Right atrium auricular region (tissue), 2 donors: ENCODE measurements at regions not wholly inside any gene's neighbourhood (a gene's known extent, or its start where the extent isn't known, plus 50 kb on each side); places are given as distances from the start of the nearest gene placed in this dataset.

Experiments
- DNase-seq: peaks from one replicate; pipeline ENCODE4 v3.0.0-alpha.2; 2019; ENCODE audit warnings: low spot score
- H3K27ac ChIP-seq, 2 donors: fragments of 200-600 bp; sonication (generic); 1 replicate in 1 of 2; 2 replicates in 1 of 2; pipeline ENCODE4 v1.5.1; 2016 to 2019
- H3K27me3 ChIP-seq, 2 donors: fragments of 200-600 bp; sonication (generic); one replicate each; pipeline versions ENCODE4 v1.5.1 to v1.6.0; 2017 to 2019
- H3K36me3 ChIP-seq: fragments of 200-600 bp; sonication (generic); one replicate; pipeline ENCODE4 v1.5.1; 2016
- H3K4me1 ChIP-seq, 2 donors: fragments of 200-600 bp; sonication (generic); one replicate each; pipeline versions ENCODE4 v1.5.1 to v1.6.0; 2017 to 2019
- H3K4me3 ChIP-seq, 2 donors: fragments of 200-600 bp; sonication (generic); 1 replicate in 1 of 2; 2 replicates in 1 of 2; pipeline ENCODE4 v1.5.1; 2017 to 2019; ENCODE audit warnings: mild to moderate bottlenecking in 1 of 2, moderate library complexity in 1 of 2
- H3K9me3 ChIP-seq, 2 donors: fragments of 200-600 bp; sonication (generic); one replicate each; pipeline ENCODE4 v1.5.1; 2019
- CTCF ChIP-seq, 2 donors: fragments of 200-600 bp; sonication (generic); IDR thresholded peaks; one replicate each; pipeline ENCODE4 v1.5.1; 2019; ENCODE audit warnings: antibody characterized with exemption in 2 of 2

GRCh38 chr10:69721690-69722310 lies 79.9 kb upstream of the COL13A1 start:
- H3K4me1 ChIP-seq: peaks cover 0 to 8% of the 10 kb centered on the region in 2 donors
- H3K4me3 ChIP-seq: no peak overlapping the region
- H3K27me3 ChIP-seq: no peaks in the 10 kb centered on the region
- TF ChIP-seq CTCF (IDR thresholded peaks at IDR 0.05): no peak
- H3K36me3 ChIP-seq: no peaks in the 10 kb centered on the region
- peak overlapping the region; percentile 71 to 82 for H3K27ac ChIP-seq
- DNase-seq: no peak
- H3K9me3 ChIP-seq: peaks cover 0 to 8% of the 10 kb centered on the region in 2 donors

GRCh38 chr10:69723653-69724052 lies 78.1 kb upstream of the COL13A1 start:
- H3K27ac ChIP-seq: no peak overlapping the region
- no peak for TF ChIP-seq CTCF (IDR thresholded peaks at IDR 0.05)

GRCh38 chr10:69726850-69727249 lies 74.9 kb upstream of the COL13A1 start:
- no peak overlapping the region for H3K4me3 ChIP-seq
- H3K36me3 ChIP-seq: no peaks in the 10 kb centered on the region
- no peak overlapping the region for H3K27ac ChIP-seq
- peaks cover 0 to 55% of the 10 kb centered on the region in 2 donors for H3K4me1 ChIP-seq
- no peak for DNase-seq
- TF ChIP-seq CTCF (IDR thresholded peaks at IDR 0.05): no peak
- H3K9me3 ChIP-seq: no peaks in the 10 kb centered on the region
- H3K27me3 ChIP-seq: no peaks in the 10 kb centered on the region

More at GRCh38 chr10:69723653-69724052, 78.1 kb upstream of the COL13A1 start:
- Histone ChIP-seq H3K36me3 (no peaks in the 10 kb centered on the region), H3K27me3 (no peaks in the 10 kb centered on the region), H3K4me1 (peaks cover 0 to 23% of the 10 kb centered on the region in 2 donors), H3K9me3 (peaks cover 0 to 8% of the 10 kb centered on the region in 2 donors), H3K4me3 (no peak overlapping the region)
- DNase-seq: no peak

GRCh38 chr10:69728335-69728870 lies 73.3 kb upstream of the COL13A1 start:
- H3K9me3 ChIP-seq: no peaks in the 10 kb centered on the region
- H3K36me3 ChIP-seq: no peaks in the 10 kb centered on the region
- peaks cover 0 to 63% of the 10 kb centered on the region in 2 donors for H3K4me1 ChIP-seq
- H3K4me3 ChIP-seq: no peak overlapping the region
- no peak for TF ChIP-seq CTCF (IDR thresholded peaks at IDR 0.05)
- no peak for DNase-seq
- H3K27me3 ChIP-seq: no peaks in the 10 kb centered on the region
- H3K27ac ChIP-seq: peak overlapping the region; percentile 83 to 85

- Histone ChIP-seq H3K27ac (peak overlapping the region; percentile 83 to 85), H3K9me3 (no peaks in the 10 kb centered on the region), H3K4me3 (no peak overlapping the region), H3K4me1 (peaks cover 0 to 74% of the 10 kb centered on the region in 2 donors), H3K36me3 (no peaks in the 10 kb centered on the region), H3K27me3 (no peaks in the 10 kb centered on the region)
- TF ChIP-seq CTCF (IDR thresholded peaks at IDR 0.05): no peak
- no peak for DNase-seq
Measured at GRCh38 chr10:69729326-69730048, 72.2 kb upstream of the COL13A1 start.
